Chondrocyte (in vitro differentiated cells): ENCODE measurements at regions not wholly inside any gene's neighbourhood (a gene's known extent, or its start where the extent isn't known, plus 50 kb on each side); places are given as distances from the start of the nearest gene placed in this dataset.
"Not testable (repeated sequence)": the region's sequence is repeated elsewhere in the genome, so short reads cannot be mapped to it uniquely, and the experiment has no call there.

Source experiments
- DNase-seq: peaks from one replicate; pipeline ENCODE4 v3.0.0; 2021; ENCODE audit warnings: mixed read lengths, low spot score
- H3K27ac Mint-ChIP-seq: one replicate; pipeline ENCODE4 v1.8.0; 2021; ENCODE audit warnings: mild to moderate bottlenecking, moderate library complexity, mixed read lengths; ENCODE audit not compliant: unreplicated experiment
- H3K27me3 Mint-ChIP-seq: 2 replicates; pipeline ENCODE4 v1.8.0; 2021; ENCODE audit warnings: low read depth, mixed read lengths
- H3K36me3 Mint-ChIP-seq: 2 replicates; pipeline ENCODE4 v1.8.0; 2021; ENCODE audit warnings: low read depth, mixed read lengths
- H3K4me1 Mint-ChIP-seq: 2 replicates; pipeline ENCODE4 v1.8.0; 2021; ENCODE audit warnings: low read depth, mild to moderate bottlenecking, mixed read lengths
- H3K4me3 Mint-ChIP-seq: one replicate; pipeline ENCODE4 v1.8.0; 2021; ENCODE audit warnings: mild to moderate bottlenecking, moderate library complexity, mixed read lengths; ENCODE audit not compliant: unreplicated experiment
- H3K9me3 Mint-ChIP-seq: 2 replicates; pipeline ENCODE4 v1.8.0; 2021; ENCODE audit warnings: low read depth, mixed read lengths
- CTCF ChIP-seq: fragments of 200-600 bp; sonication (generic); IDR thresholded peaks from 2 replicates; pipeline ENCODE4 v1.5.0; 2021; ENCODE audit warnings: antibody characterized with exemption, mild to moderate bottlenecking, moderate library complexity

GRCh38 chr14:35174342-35174741, 52.0 kb downstream of the PRORP start:
- no peak for TF ChIP-seq CTCF
- H3K4me1 Mint-ChIP-seq, result no peaks in the 10 kb centered on the region
- H3K4me3 Mint-ChIP-seq, result no peak overlapping the region
- H3K36me3 Mint-ChIP-seq, result peaks cover 7% of the 10 kb centered on the region
- H3K9me3 Mint-ChIP-seq, result peaks cover under 1% of the 10 kb centered on the region
- no peaks in the 10 kb centered on the region for H3K27me3 Mint-ChIP-seq
- no peak overlapping the region for H3K27ac Mint-ChIP-seq
- DNase-seq, result no peak

- no peaks in the 10 kb centered on the region for H3K4me1 Mint-ChIP-seq
- DNase-seq, result no peak
- H3K4me3 Mint-ChIP-seq, result no peak overlapping the region
- H3K36me3 Mint-ChIP-seq, result peaks cover 8% of the 10 kb centered on the region
- H3K27ac Mint-ChIP-seq, result no peak overlapping the region
- no peaks in the 10 kb centered on the region for H3K27me3 Mint-ChIP-seq
- no peak for TF ChIP-seq CTCF
- H3K9me3 Mint-ChIP-seq, result no peaks in the 10 kb centered on the region
Measured at GRCh38 chr14:35180179-35180578, 57.8 kb downstream of the PRORP start.

- not testable (repeated sequence) for H3K36me3 Mint-ChIP-seq, H3K4me3 Mint-ChIP-seq, H3K4me1 Mint-ChIP-seq, H3K27me3 Mint-ChIP-seq, DNase-seq, H3K27ac Mint-ChIP-seq, H3K9me3 Mint-ChIP-seq
Measured at GRCh38 chr14:35184891-35185290, 62.5 kb downstream of the PRORP start.

- no peak overlapping the region for H3K27ac Mint-ChIP-seq
- DNase-seq, result no peak
- peaks cover 9% of the 10 kb centered on the region for H3K36me3 Mint-ChIP-seq
- no peaks in the 10 kb centered on the region for H3K27me3 Mint-ChIP-seq
- H3K9me3 Mint-ChIP-seq, result no peaks in the 10 kb centered on the region
- no peaks in the 10 kb centered on the region for H3K4me1 Mint-ChIP-seq
- H3K4me3 Mint-ChIP-seq, result no peak overlapping the region
- no peak for TF ChIP-seq CTCF
Measured at GRCh38 chr14:35189422-35189821, 67.1 kb downstream of the PRORP start.

- H3K27ac Mint-ChIP-seq, result no peak overlapping the region
- H3K4me3 Mint-ChIP-seq, result no peak overlapping the region
- no peak for DNase-seq
- H3K4me1 Mint-ChIP-seq, result no peaks in the 10 kb centered on the region
- peaks cover 6% of the 10 kb centered on the region for H3K36me3 Mint-ChIP-seq
- no peaks in the 10 kb centered on the region for H3K27me3 Mint-ChIP-seq
- no peaks in the 10 kb centered on the region for H3K9me3 Mint-ChIP-seq
- TF ChIP-seq CTCF, result no peak
Measured at GRCh38 chr14:35193161-35193560, 70.8 kb downstream of the PRORP start.

GRCh38 chr14:35194183-35194582, 71.8 kb downstream of the PRORP start:
- not testable (repeated sequence) for H3K4me1 Mint-ChIP-seq, H3K4me3 Mint-ChIP-seq, H3K27me3 Mint-ChIP-seq, H3K9me3 Mint-ChIP-seq, H3K27ac Mint-ChIP-seq, H3K36me3 Mint-ChIP-seq, DNase-seq
